IMR-90 (cell line): ENCODE measurements at regions not wholly inside any gene's neighbourhood (a gene's known extent, or its start where the extent isn't known, plus 50 kb on each side); places are given as distances from the start of the nearest gene placed in this dataset.

Source experiments
- ATAC-seq: fragments of 200-7000 bp; cut with Tn5 transposase; 2 replicates; pipeline ENCODE4 v1.9.1; 2020; ENCODE audit warnings: low read depth, mild to moderate bottlenecking, moderate library complexity
- BruUV-seq: library from RNA; stranded (reverse); fragments of 400-500 nt; replicated peaks from 2 replicates; lab custom pipeline; 2021; lab: Mats Ljungman, UMichigan
- CTCF ChIA-PET: fragments of 300-600 bp; formaldehyde crosslinking; extraction: SDS; loops from one replicate; lab custom pipeline; 2021; ENCODE audit warnings: antibody characterized with exemption; lab: Yijun Ruan, JAX
- POLR2A ChIA-PET: fragments of 300-600 bp; sonication (Branson Sonifier 250); formaldehyde crosslinking; loops from one replicate; lab custom pipeline; 2022; ENCODE audit warnings: antibody characterized with exemption; ENCODE audit not compliant: unreplicated experiment; lab: Charles Lee
- DNase-seq: peaks from one replicate; pipeline ENCODE4 v3.0.0; 2013
- H2AFZ ChIP-seq: replicated peaks from 2 replicates; pipeline ENCODE3; 2013; ENCODE audit warnings: low read length, mild to moderate bottlenecking; ENCODE audit not compliant: poor library complexity
- H2AK5ac ChIP-seq: 2 replicates; pipeline ENCODE4 v1.6.1; 2013; ENCODE audit warnings: low read depth, low read length, inconsistent platforms
- H2AK9ac ChIP-seq: replicated peaks from 2 replicates; pipeline ENCODE3; 2013; ENCODE audit warnings: mild to moderate bottlenecking, low read depth, low read length, moderate library complexity; ENCODE audit not compliant: poor library complexity
- H2BK120ac ChIP-seq: 2 replicates; pipeline ENCODE4 v1.6.1; 2013; ENCODE audit warnings: low read depth, low read length, inconsistent platforms
- H2BK15ac ChIP-seq: 3 replicates; pipeline ENCODE4 v1.6.1; 2013; ENCODE audit warnings: low read depth, low read length, inconsistent platforms
- H2BK20ac ChIP-seq: 2 replicates; pipeline ENCODE4 v1.6.1; 2013; ENCODE audit warnings: low read depth, mild to moderate bottlenecking, inconsistent platforms, low read length, moderate library complexity
- H2BK5ac ChIP-seq: 2 replicates; pipeline ENCODE4 v1.6.1; 2013; ENCODE audit warnings: mild to moderate bottlenecking, low read depth, low read length, inconsistent platforms; ENCODE audit not compliant: poor library complexity, severe bottlenecking
- H3K14ac ChIP-seq: replicated peaks from 2 replicates; pipeline ENCODE4 v1.6.1; 2013; ENCODE audit warnings: low read depth, low read length, inconsistent platforms
- H3K18ac ChIP-seq: 2 replicates; pipeline ENCODE4 v1.6.1; 2013; ENCODE audit warnings: low read depth, low read length, control low read depth
- H3K23ac ChIP-seq: 2 replicates; pipeline ENCODE4 v1.6.1; 2013; ENCODE audit warnings: low read depth, low read length, inconsistent platforms
- H3K27ac ChIP-seq: 2 replicates; pipeline ENCODE4 v1.5.1; 2013; ENCODE audit warnings: mild to moderate bottlenecking, control low read depth, low read length; ENCODE audit not compliant: insufficient read depth
- H3K27me3 ChIP-seq: 2 replicates; pipeline ENCODE4 v1.6.1; 2013; ENCODE audit warnings: low read length; ENCODE audit not compliant: control insufficient read depth, insufficient read depth
- H3K36me3 ChIP-seq: 2 replicates; pipeline ENCODE4 v1.6.1; 2013; ENCODE audit warnings: low read length, mixed read lengths; ENCODE audit not compliant: control insufficient read depth, insufficient read depth
- H3K4ac ChIP-seq: 2 replicates; pipeline ENCODE4 v1.6.1; 2013; ENCODE audit warnings: low read depth, low read length, inconsistent platforms
- H3K4me1 ChIP-seq: 2 replicates; pipeline ENCODE4 v1.6.1; 2013; ENCODE audit warnings: low read length, mixed read lengths; ENCODE audit not compliant: control insufficient read depth, insufficient read depth
- H3K4me2 ChIP-seq: 2 replicates; pipeline ENCODE4 v1.6.1; 2013; ENCODE audit warnings: low read depth, mild to moderate bottlenecking, control low read depth, low read length, moderate library complexity
- H3K4me3 ChIP-seq: 2 replicates; pipeline ENCODE4 v1.5.1; 2013; ENCODE audit warnings: low read depth, mild to moderate bottlenecking, control low read depth, low read length, moderate library complexity; ENCODE audit not compliant: insufficient read depth
- H3K56ac ChIP-seq: 2 replicates; pipeline ENCODE4 v1.6.1; 2013; ENCODE audit warnings: low read length, inconsistent platforms; ENCODE audit not compliant: insufficient read depth; ENCODE audit errors: extremely low read depth
- H3K79me1 ChIP-seq, 2 experiments: 2 replicates each; pipeline ENCODE4 v1.6.1; 2013; ENCODE audit warnings: low read length in 2 of 2, inconsistent platforms in 1 of 2, low read depth in 1 of 2
- H3K9ac ChIP-seq: 2 replicates; pipeline ENCODE4 v1.6.1; 2013; ENCODE audit warnings: low read depth, low read length, control low read depth
- H3K9me1 ChIP-seq: 2 replicates; pipeline ENCODE4 v1.6.1; 2013; ENCODE audit warnings: low read length, inconsistent platforms; ENCODE audit not compliant: insufficient read depth
- H3K9me3 ChIP-seq: 2 replicates; pipeline ENCODE4 v1.6.1; 2013; ENCODE audit warnings: low read length; ENCODE audit not compliant: control insufficient read depth, insufficient read depth
- H4K20me1 ChIP-seq: 2 replicates; pipeline ENCODE4 v1.6.1; 2013; ENCODE audit warnings: low read length, inconsistent platforms; ENCODE audit not compliant: insufficient read depth
- H4K5ac ChIP-seq: 2 replicates; pipeline ENCODE4 v1.6.1; 2013; ENCODE audit warnings: mild to moderate bottlenecking, low read depth, low read length, control low read depth
- H4K8ac ChIP-seq, 2 experiments: 2 replicates each; pipeline ENCODE4 v1.6.1; 2013; ENCODE audit warnings: low read depth in 2 of 2, low read length in 2 of 2, control low read depth in 1 of 2, inconsistent platforms in 1 of 2
- H4K91ac ChIP-seq: 2 replicates; pipeline ENCODE4 v1.6.1; 2013; ENCODE audit warnings: low read depth, low read length, inconsistent platforms; ENCODE audit not compliant: insufficient read depth
- FOS ChIP-seq: fragments of 150-350 bp; IDR thresholded peaks from 2 replicates; pipeline ENCODE4 v1.6.1; 2016; ENCODE audit warnings: low read depth, low read length
- MXI1 ChIP-seq: IDR thresholded peaks from 2 replicates; pipeline ENCODE4 v1.6.1; 2012; ENCODE audit warnings: low read depth, mild to moderate bottlenecking, low read length, moderate library complexity, borderline replicate concordance
- WGBS, 2 experiments: methylation state at CpG; one replicate each; pipeline versions ENCODE4 v1.1.5 to v1.1.7; 2013; ENCODE audit warnings: missing lambda C conversion rate in 2 of 2; ENCODE audit not compliant: insufficient read length in 1 of 2; ENCODE audit errors: extremely low coverage in 2 of 2; 5-methylcytosine and 5-hydroxymethylcytosine counted together
- dilution Hi-C: fragments of 300-500 bp; cut with HindIII; formaldehyde crosslinking; loops from one replicate; pipeline ENCODE4 v1.14.3; 2018; ENCODE audit warnings: low sequenced_read_pairs; ENCODE audit not compliant: unreplicated experiment
- in situ Hi-C: fragments of 300-500 bp; cut with MboI; formaldehyde crosslinking; loops from 3 replicates; pipeline ENCODE4 v1.14.3; 2019; ENCODE audit warnings: low sequenced_read_pairs, inconsistent platforms, mixed read lengths
- intact Hi-C: fragments of 100-400 bp; cut with micrococcal nuclease; formaldehyde crosslinking; loops from 2 replicates; pipeline ENCODE4 v1.10.0; 2022

GRCh38 chr1:245046769-245047168 lies 108.0 kb upstream of the KIF26B start:
- Histone ChIP-seq H2BK120ac (no peak overlapping the region), H3K9me1 (no peaks in the 10 kb centered on the region), H2AFZ (no peak overlapping the region), H4K91ac (no peak overlapping the region), H3K27me3 (no peaks in the 10 kb centered on the region), H3K14ac (no peak overlapping the region), H3K4me1 (no peaks in the 10 kb centered on the region; the same call in 1 of the 2 replicates), H2BK5ac (no peak overlapping the region), H4K5ac (no peak overlapping the region), H3K23ac (no peak overlapping the region), H3K27ac (no peak overlapping the region), H3K4ac (no peak overlapping the region), H3K9ac (no peak overlapping the region), H2AK5ac (no peak overlapping the region), H3K4me2 (no peak overlapping the region), H4K8ac (no peak overlapping the region), H3K18ac (no peak overlapping the region), H3K56ac (no peak overlapping the region), H2BK20ac (no peak overlapping the region), H3K79me1 (no peaks in the 10 kb centered on the region), H2AK9ac (no peak overlapping the region), H2BK15ac (no peak overlapping the region), H3K36me3 (no peaks in the 10 kb centered on the region), H4K20me1 (no peaks in the 10 kb centered on the region), H3K9me3 (no peaks in the 10 kb centered on the region), H3K4me3 (no peak overlapping the region)
- no TSS peak for BruUV-seq
- DNase-seq (no peak), ATAC-seq (no peak)
- TF ChIP-seq FOS: no peak
- TF ChIP-seq MXI1: no peak
- ChIA-PET POLR2A (interaction anchor here (0.6 kb wide), 1 partner anchor 14 kb away, joined by 12 read pairs; no protein-coding TSS in a partner anchor), CTCF (no interaction called here)
- dilution Hi-C loops: no loop called here
- intact Hi-C loops: no loop called here
- in situ Hi-C loops: loop anchor here (5.0 to 10.0 kb wide), 2 partner anchors 212 to 439 kb away; partner anchors contain the start of gene COX20
- no CpG with 5 or more reads among the region's 11 CpGs for WGBS, 2 experiments
